ENCODE measurements at regions not wholly inside any gene's neighbourhood (a gene's known extent, or its start where the extent isn't known, plus 50 kb on each side); places are given as distances from the start of the nearest gene placed in this dataset.

GRCh38 chr12:24039113-24039525 is 89.6 kb upstream of the SOX5 start:
- TF ChIP-seq, protein P1, sequence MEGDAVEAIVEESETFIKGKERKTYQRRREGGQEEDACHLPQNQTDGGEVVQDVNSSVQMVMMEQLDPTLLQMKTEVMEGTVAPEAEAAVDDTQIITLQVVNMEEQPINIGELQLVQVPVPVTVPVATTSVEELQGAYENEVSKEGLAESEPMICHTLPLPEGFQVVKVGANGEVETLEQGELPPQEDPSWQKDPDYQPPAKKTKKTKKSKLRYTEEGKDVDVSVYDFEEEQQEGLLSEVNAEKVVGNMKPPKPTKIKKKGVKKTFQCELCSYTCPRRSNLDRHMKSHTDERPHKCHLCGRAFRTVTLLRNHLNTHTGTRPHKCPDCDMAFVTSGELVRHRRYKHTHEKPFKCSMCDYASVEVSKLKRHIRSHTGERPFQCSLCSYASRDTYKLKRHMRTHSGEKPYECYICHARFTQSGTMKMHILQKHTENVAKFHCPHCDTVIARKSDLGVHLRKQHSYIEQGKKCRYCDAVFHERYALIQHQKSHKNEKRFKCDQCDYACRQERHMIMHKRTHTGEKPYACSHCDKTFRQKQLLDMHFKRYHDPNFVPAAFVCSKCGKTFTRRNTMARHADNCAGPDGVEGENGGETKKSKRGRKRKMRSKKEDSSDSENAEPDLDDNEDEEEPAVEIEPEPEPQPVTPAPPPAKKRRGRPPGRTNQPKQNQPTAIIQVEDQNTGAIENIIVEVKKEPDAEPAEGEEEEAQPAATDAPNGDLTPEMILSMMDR (IDR thresholded peaks at IDR 0.05 in 8 of 11, conservative IDR thresholded peaks at IDR 0.05 in 3 of 11): no peak
- TF ChIP-seq POLR2AphosphoS5 (IDR thresholded peaks at IDR 0.05) (no peak), POLR2A (IDR thresholded peaks at IDR 0.05) (no peak)

Measured in spleen (tissue), 7 donors.